Ishikawa (cell line): ENCODE measurements at regions not wholly inside any gene's neighbourhood (a gene's known extent, or its start where the extent isn't known, plus 50 kb on each side); places are given as distances from the start of the nearest gene placed in this dataset.

Experiments used
- CEBPB ChIP-seq: IDR thresholded peaks from 2 replicates; pipeline ENCODE4 v1.6.1; 2012
- CREB1 ChIP-seq: IDR thresholded peaks from 2 replicates; pipeline ENCODE4 v1.6.1; 2012; ENCODE audit warnings: low read depth
- EGR1 ChIP-seq: IDR thresholded peaks from 2 replicates; pipeline ENCODE4 v1.6.1; 2012
- EP300 ChIP-seq: IDR thresholded peaks from 2 replicates; pipeline ENCODE4 v1.6.1; 2012; ENCODE audit warnings: borderline replicate concordance
- FOXM1 ChIP-seq: IDR thresholded peaks from 2 replicates; pipeline ENCODE4 v1.6.1; 2012; ENCODE audit warnings: low read depth, borderline replicate concordance
- MAX ChIP-seq: IDR thresholded peaks from 2 replicates; pipeline ENCODE4 v1.6.1; 2012
- NFIC ChIP-seq: IDR thresholded peaks from 2 replicates; pipeline ENCODE4 v1.6.1; 2012
- RAD21 ChIP-seq: IDR thresholded peaks from 2 replicates; pipeline ENCODE4 v1.6.1; 2012; ENCODE audit warnings: low read depth
- TAF1 ChIP-seq: IDR thresholded peaks from 2 replicates; pipeline ENCODE4 v1.6.1; 2012; ENCODE audit warnings: low read depth, mild to moderate bottlenecking
- TCF12 ChIP-seq: IDR thresholded peaks from 2 replicates; pipeline ENCODE4 v1.6.1; 2012; ENCODE audit warnings: low read depth
- TEAD4 ChIP-seq: IDR thresholded peaks from 2 replicates; pipeline ENCODE4 v1.6.1; 2012
- YY1 ChIP-seq: IDR thresholded peaks from 2 replicates; pipeline ENCODE4 v1.6.1; 2012; ENCODE audit warnings: low read depth
- ZBTB7A ChIP-seq: IDR thresholded peaks from 2 replicates; pipeline ENCODE4 v1.6.1; 2012; ENCODE audit warnings: low read depth
- TF ChIP-seq, protein P1 (sequence below): IDR thresholded peaks from 2 replicates; pipeline ENCODE4 v1.6.1; 2012; ENCODE audit warnings: low read depth, mild to moderate bottlenecking
- TF ChIP-seq, protein P2 (sequence below): IDR thresholded peaks from 2 replicates; pipeline ENCODE4 v1.6.1; 2012

- TF ChIP-seq CEBPB (no peak), CREB1 (no peak), TAF1 (no peak), FOXM1 (no peak)
- TF ChIP-seq, protein P1, sequence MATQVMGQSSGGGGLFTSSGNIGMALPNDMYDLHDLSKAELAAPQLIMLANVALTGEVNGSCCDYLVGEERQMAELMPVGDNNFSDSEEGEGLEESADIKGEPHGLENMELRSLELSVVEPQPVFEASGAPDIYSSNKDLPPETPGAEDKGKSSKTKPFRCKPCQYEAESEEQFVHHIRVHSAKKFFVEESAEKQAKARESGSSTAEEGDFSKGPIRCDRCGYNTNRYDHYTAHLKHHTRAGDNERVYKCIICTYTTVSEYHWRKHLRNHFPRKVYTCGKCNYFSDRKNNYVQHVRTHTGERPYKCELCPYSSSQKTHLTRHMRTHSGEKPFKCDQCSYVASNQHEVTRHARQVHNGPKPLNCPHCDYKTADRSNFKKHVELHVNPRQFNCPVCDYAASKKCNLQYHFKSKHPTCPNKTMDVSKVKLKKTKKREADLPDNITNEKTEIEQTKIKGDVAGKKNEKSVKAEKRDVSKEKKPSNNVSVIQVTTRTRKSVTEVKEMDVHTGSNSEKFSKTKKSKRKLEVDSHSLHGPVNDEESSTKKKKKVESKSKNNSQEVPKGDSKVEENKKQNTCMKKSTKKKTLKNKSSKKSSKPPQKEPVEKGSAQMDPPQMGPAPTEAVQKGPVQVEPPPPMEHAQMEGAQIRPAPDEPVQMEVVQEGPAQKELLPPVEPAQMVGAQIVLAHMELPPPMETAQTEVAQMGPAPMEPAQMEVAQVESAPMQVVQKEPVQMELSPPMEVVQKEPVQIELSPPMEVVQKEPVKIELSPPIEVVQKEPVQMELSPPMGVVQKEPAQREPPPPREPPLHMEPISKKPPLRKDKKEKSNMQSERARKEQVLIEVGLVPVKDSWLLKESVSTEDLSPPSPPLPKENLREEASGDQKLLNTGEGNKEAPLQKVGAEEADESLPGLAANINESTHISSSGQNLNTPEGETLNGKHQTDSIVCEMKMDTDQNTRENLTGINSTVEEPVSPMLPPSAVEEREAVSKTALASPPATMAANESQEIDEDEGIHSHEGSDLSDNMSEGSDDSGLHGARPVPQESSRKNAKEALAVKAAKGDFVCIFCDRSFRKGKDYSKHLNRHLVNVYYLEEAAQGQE = no peak
Measured at GRCh38 chr4:137946453-137947174, 295.5 kb downstream of the SLC7A11 start.

- no peak for TF ChIP-seq CREB1
- TF ChIP-seq CEBPB = no peak
Measured at GRCh38 chr4:137934911-137935310, 307.2 kb downstream of the SLC7A11 start.

DNA sequence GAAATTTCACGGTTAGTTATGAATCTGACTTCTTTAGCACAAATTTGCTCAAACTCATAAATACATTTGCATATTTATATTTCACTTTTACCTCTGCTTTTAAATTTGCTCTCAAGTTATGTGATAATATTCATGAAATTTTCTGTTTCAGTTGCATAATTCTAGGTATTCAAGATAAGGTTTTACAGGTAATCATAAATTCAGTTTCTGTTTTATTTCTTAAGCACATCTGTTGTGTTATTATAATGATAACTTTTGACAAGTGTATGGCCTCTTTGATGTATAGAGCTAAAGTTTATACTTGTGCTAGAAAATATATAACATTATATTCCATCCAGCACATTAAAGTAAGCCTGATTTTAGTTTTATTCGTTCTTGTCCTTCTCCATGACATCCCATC, 308.1 kb downstream of the SLC7A11 start:
- TF ChIP-seq TAF1 = no peak
- TF ChIP-seq RAD21 = no peak
- TF ChIP-seq, protein P1 = no peak
- TF ChIP-seq TCF12 = no peak
- TF ChIP-seq MAX = no peak
- TF ChIP-seq NFIC = no peak
- TF ChIP-seq TEAD4 = no peak
- no peak for TF ChIP-seq CEBPB

DNA sequence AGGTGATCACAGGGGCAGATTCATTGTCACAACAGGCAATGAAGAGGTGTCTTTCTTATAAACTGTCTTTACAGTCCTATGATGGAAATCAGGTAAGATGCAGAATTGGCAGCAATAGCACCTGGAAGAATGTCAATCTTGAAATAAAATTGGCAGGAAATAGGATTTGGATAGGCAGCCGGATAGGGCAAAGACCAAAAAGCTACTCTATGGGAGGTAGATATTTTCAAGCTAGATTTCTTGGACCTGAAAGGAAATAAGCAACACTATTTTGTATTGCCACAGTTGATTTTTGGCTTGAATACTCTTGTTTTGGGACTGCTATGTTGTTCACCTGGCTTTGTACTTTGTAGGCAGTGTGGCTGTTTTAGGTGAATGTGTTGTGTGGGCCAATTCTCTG, 314.2 kb downstream of the SLC7A11 start:
- no peak for TF ChIP-seq TAF1
- no peak for TF ChIP-seq RAD21
- TF ChIP-seq NFIC = no peak
- TF ChIP-seq TEAD4 = no peak
- TF ChIP-seq ZBTB7A = no peak
- no peak for TF ChIP-seq EGR1
- TF ChIP-seq CREB1 = no peak

- TF ChIP-seq MAX (no peak), TCF12 (no peak), RAD21 (no peak), NFIC (no peak), EGR1 (no peak), EP300 (no peak), CEBPB (no peak), ZBTB7A (no peak), YY1 (no peak), TEAD4 (no peak), CREB1 (no peak), FOXM1 (no peak)
- TF ChIP-seq, protein P2, sequence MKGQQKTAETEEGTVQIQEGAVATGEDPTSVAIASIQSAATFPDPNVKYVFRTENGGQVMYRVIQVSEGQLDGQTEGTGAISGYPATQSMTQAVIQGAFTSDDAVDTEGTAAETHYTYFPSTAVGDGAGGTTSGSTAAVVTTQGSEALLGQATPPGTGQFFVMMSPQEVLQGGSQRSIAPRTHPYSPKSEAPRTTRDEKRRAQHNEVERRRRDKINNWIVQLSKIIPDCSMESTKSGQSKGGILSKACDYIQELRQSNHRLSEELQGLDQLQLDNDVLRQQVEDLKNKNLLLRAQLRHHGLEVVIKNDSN = no peak
- TF ChIP-seq, protein P1 = no peak
Measured at GRCh38 chr4:137923494-137923893, 318.7 kb downstream of the SLC7A11 start.

- TF ChIP-seq, protein P1 = no peak
- TF ChIP-seq ZBTB7A (no peak), CREB1 (no peak), EGR1 (no peak), YY1 (no peak)
Measured at GRCh38 chr4:137922721-137923120, 319.4 kb downstream of the SLC7A11 start.
